ENCODE measurements at regions not wholly inside any gene's neighbourhood (a gene's known extent, or its start where the extent isn't known, plus 50 kb on each side); places are given as distances from the start of the nearest gene placed in this dataset.
"Not testable (repeated sequence)": the region's sequence is repeated elsewhere in the genome, so short reads cannot be mapped to it uniquely, and the experiment has no call there.

GRCh38 chr14:81738946-81739659 is 205.4 kb upstream of the SEL1L start:
- ATAC-seq (replicated peaks) (no peak), DNase-seq (no peak)
- H3K4me3 Mint-ChIP-seq: no peak overlapping the region
- H3K36me3 Mint-ChIP-seq: no peaks in the 10 kb centered on the region
- no peaks in the 10 kb centered on the region for H3K27me3 Mint-ChIP-seq
- no peaks in the 10 kb centered on the region for H3K4me1 Mint-ChIP-seq
- H3K27ac Mint-ChIP-seq: no peak overlapping the region
- H3K9me3 Mint-ChIP-seq: peaks cover 1 to 4% of the 10 kb centered on the region in 2 donors

GRCh38 chr14:81743605-81744004 is 210.0 kb upstream of the SEL1L start:
- H3K27me3 Mint-ChIP-seq: no peaks in the 10 kb centered on the region
- ATAC-seq (replicated peaks) (no peak), DNase-seq (no peak)
- H3K4me1 Mint-ChIP-seq: no peaks in the 10 kb centered on the region
- no peaks in the 10 kb centered on the region for H3K36me3 Mint-ChIP-seq
- H3K27ac Mint-ChIP-seq: no peak overlapping the region
- no peak overlapping the region for H3K4me3 Mint-ChIP-seq
- no peaks in the 10 kb centered on the region for H3K9me3 Mint-ChIP-seq

GRCh38 chr14:81751198-81751597 is 217.5 kb upstream of the SEL1L start:
- ATAC-seq (replicated peaks) (no peak), DNase-seq (no peak)
- Mint-ChIP-seq H3K27me3 (no peaks in the 10 kb centered on the region), H3K4me3 (no peak overlapping the region), H3K27ac (no peak overlapping the region), H3K9me3 (peaks cover 1 to 3% of the 10 kb centered on the region in 2 donors), H3K36me3 (no peaks in the 10 kb centered on the region), H3K4me1 (no peaks in the 10 kb centered on the region)

GRCh38 chr14:81759541-81759940 is 225.9 kb upstream of the SEL1L start:
- Mint-ChIP-seq H3K27me3 (no peaks in the 10 kb centered on the region), H3K4me1 (no peaks in the 10 kb centered on the region)
- no peak for ATAC-seq (replicated peaks)

GRCh38 chr14:81765651-81766275 is 232.1 kb upstream of the SEL1L start:
- H3K4me3 Mint-ChIP-seq: no peak overlapping the region
- H3K9me3 Mint-ChIP-seq: peaks cover 0 to 2% of the 10 kb centered on the region in 2 donors
- no peak for ATAC-seq (replicated peaks)
- no peaks in the 10 kb centered on the region for H3K4me1 Mint-ChIP-seq
- no peaks in the 10 kb centered on the region for H3K36me3 Mint-ChIP-seq
- no peaks in the 10 kb centered on the region for H3K27me3 Mint-ChIP-seq
- no peak for DNase-seq
- H3K27ac Mint-ChIP-seq: no peak overlapping the region

More at GRCh38 chr14:81759541-81759940, 225.9 kb upstream of the SEL1L start:
- H3K9me3 Mint-ChIP-seq: peaks cover 2 to 5% of the 10 kb centered on the region in 2 donors
- no peak for DNase-seq
- no peak overlapping the region for H3K4me3 Mint-ChIP-seq
- no peak overlapping the region for H3K27ac Mint-ChIP-seq
- no peaks in the 10 kb centered on the region for H3K36me3 Mint-ChIP-seq

GRCh38 chr14:81766321-81766915 is 232.8 kb upstream of the SEL1L start:
- Mint-ChIP-seq H3K27me3 (no peaks in the 10 kb centered on the region), H3K4me1 (no peaks in the 10 kb centered on the region), H3K9me3 (peaks cover 0 to 2% of the 10 kb centered on the region in 2 donors), H3K4me3 (no peak overlapping the region), H3K36me3 (no peaks in the 10 kb centered on the region), H3K27ac (no peak overlapping the region)
- DNase-seq: no peak
- ATAC-seq (replicated peaks): no peak

- ATAC-seq (replicated peaks) (no peak), DNase-seq (no peak)
- no peaks in the 10 kb centered on the region for H3K27me3 Mint-ChIP-seq
- no peak overlapping the region for H3K4me3 Mint-ChIP-seq
- H3K27ac Mint-ChIP-seq: no peak overlapping the region
- H3K9me3 Mint-ChIP-seq: peaks cover 0 to 4% of the 10 kb centered on the region in 2 donors
- no peaks in the 10 kb centered on the region for H3K36me3 Mint-ChIP-seq
- no peaks in the 10 kb centered on the region for H3K4me1 Mint-ChIP-seq
Observed at GRCh38 chr14:81767266-81767995, 233.8 kb upstream of the SEL1L start.

GRCh38 chr14:81771651-81772275 is 238.1 kb upstream of the SEL1L start:
- H3K27ac Mint-ChIP-seq: no peak overlapping the region
- no peaks in the 10 kb centered on the region for H3K36me3 Mint-ChIP-seq
- no peaks in the 10 kb centered on the region for H3K27me3 Mint-ChIP-seq
- no peak overlapping the region for H3K4me3 Mint-ChIP-seq
- DNase-seq: no peak
- H3K4me1 Mint-ChIP-seq: no peaks in the 10 kb centered on the region
- peaks cover 0 to 5% of the 10 kb centered on the region in 2 donors for H3K9me3 Mint-ChIP-seq
- no peak for ATAC-seq (replicated peaks)

GRCh38 chr14:81772381-81772780 is 238.7 kb upstream of the SEL1L start:
- no peak overlapping the region for H3K27ac Mint-ChIP-seq
- H3K27me3 Mint-ChIP-seq: no peaks in the 10 kb centered on the region
- no peaks in the 10 kb centered on the region for H3K36me3 Mint-ChIP-seq
- H3K4me1 Mint-ChIP-seq: no peaks in the 10 kb centered on the region
- DNase-seq: no peak
- no peak for ATAC-seq (replicated peaks)
- no peak overlapping the region for H3K4me3 Mint-ChIP-seq
- H3K9me3 Mint-ChIP-seq: peaks cover 0 to 5% of the 10 kb centered on the region in 2 donors

- no peak overlapping the region for H3K4me3 Mint-ChIP-seq
- H3K9me3 Mint-ChIP-seq: peaks cover 0 to 10% of the 10 kb centered on the region in 2 donors
- H3K27ac Mint-ChIP-seq: no peak overlapping the region
- ATAC-seq (replicated peaks): no peak
- H3K4me1 Mint-ChIP-seq: no peaks in the 10 kb centered on the region
- H3K36me3 Mint-ChIP-seq: no peaks in the 10 kb centered on the region
- no peak for DNase-seq
- no peaks in the 10 kb centered on the region for H3K27me3 Mint-ChIP-seq
Observed at GRCh38 chr14:81776531-81776930, 242.9 kb upstream of the SEL1L start.

- not testable (repeated sequence) for H3K36me3 Mint-ChIP-seq; ATAC-seq (replicated peaks); H3K27ac Mint-ChIP-seq; H3K27me3 Mint-ChIP-seq; DNase-seq; H3K4me3 Mint-ChIP-seq; H3K4me1 Mint-ChIP-seq
- peaks cover 3 to 13% of the 10 kb centered on the region in 2 donors for H3K9me3 Mint-ChIP-seq
Observed at GRCh38 chr14:81781798-81782197, 248.1 kb upstream of the SEL1L start.

GRCh38 chr14:81784084-81784483 is 250.4 kb upstream of the SEL1L start:
- H3K27me3 Mint-ChIP-seq: no peaks in the 10 kb centered on the region
- no peak overlapping the region for H3K27ac Mint-ChIP-seq
- ATAC-seq (replicated peaks): no peak
- H3K9me3 Mint-ChIP-seq: peaks cover 7 to 9% of the 10 kb centered on the region in 2 donors
- H3K4me3 Mint-ChIP-seq: no peak overlapping the region
- DNase-seq: no peak
- H3K36me3 Mint-ChIP-seq: no peaks in the 10 kb centered on the region
- no peaks in the 10 kb centered on the region for H3K4me1 Mint-ChIP-seq

- Mint-ChIP-seq H3K4me1 (no peaks in the 10 kb centered on the region), H3K27me3 (no peaks in the 10 kb centered on the region), H3K9me3 (peaks cover 0 to 6% of the 10 kb centered on the region in 2 donors), H3K4me3 (no peak overlapping the region), H3K27ac (no peak overlapping the region), H3K36me3 (no peaks in the 10 kb centered on the region)
- no peak for DNase-seq
- ATAC-seq (replicated peaks): no peak
Observed at GRCh38 chr14:81797315-81797714, 263.7 kb upstream of the SEL1L start.

GRCh38 chr14:81801921-81802320 is 268.3 kb upstream of the SEL1L start:
- H3K27me3 Mint-ChIP-seq: no peaks in the 10 kb centered on the region
- ATAC-seq (replicated peaks) (no peak), DNase-seq (no peak)
- peaks cover 0 to 5% of the 10 kb centered on the region in 2 donors for H3K9me3 Mint-ChIP-seq
- H3K4me1 Mint-ChIP-seq: no peaks in the 10 kb centered on the region
- no peak overlapping the region for H3K27ac Mint-ChIP-seq
- no peaks in the 10 kb centered on the region for H3K36me3 Mint-ChIP-seq
- no peak overlapping the region for H3K4me3 Mint-ChIP-seq

All from stimulated activated naive B cell treated with anti-CD40 and anti-IgM and Interleukin-4, amounts not matched to agents 10 μg/mL and 1 μg/mL and 100 μg/mL, for 72 hours (primary cell).